Anterior cingulate cortex (tissue), 58 donors: ENCODE measurements at regions not wholly inside any gene's neighbourhood (a gene's known extent, or its start where the extent isn't known, plus 50 kb on each side); places are given as distances from the start of the nearest gene placed in this dataset.
"Not testable (repeated sequence)": the region's sequence is repeated elsewhere in the genome, so short reads cannot be mapped to it uniquely, and the experiment has no call there.

Source experiments
- DNase-seq, 58 donors: peaks; one replicate each; lab custom pipeline; 2025; lab: John Stamatoyannopoulos, UW

DNA sequence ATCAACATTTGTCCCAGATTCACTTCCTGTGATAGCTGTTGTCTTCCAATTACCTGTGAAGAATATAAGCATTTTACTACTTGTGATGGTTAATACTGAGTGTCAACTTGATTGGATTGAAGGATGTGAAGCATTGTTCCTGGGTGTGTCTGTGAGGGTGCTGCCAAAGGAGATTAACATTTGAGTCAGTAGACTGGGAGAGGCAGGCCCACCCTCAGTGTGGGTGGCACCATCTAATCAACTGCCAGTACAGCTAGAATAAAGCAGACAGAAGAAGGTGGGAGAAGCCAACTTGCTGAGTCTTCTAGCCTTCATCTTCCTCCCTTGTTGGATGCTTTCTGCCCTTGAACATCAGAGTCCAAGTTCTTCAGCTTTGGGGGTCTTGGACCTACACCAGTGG lies 660.4 kb upstream of the GOT2 start:
- no peak for DNase-seq

DNA sequence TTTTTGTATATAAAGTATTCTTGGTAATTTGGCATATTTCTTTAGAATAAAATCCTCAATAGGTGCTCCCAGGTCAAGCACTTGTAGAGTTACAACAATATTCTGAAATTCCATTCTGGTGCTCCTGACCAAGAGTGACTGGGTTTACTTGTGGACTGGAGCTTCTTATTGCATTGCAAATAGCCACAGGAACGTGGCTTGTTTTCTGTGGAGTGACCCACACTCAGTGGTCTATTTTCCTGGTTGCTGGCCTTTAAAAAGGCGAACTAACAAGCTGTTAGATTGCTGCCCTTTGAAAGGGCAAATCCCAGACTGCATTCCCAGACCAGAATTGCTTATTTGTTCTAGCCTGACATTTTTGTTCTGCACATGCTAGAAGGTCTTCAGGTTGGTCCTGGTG lies 658.8 kb upstream of the GOT2 start:
- no peak for DNase-seq

DNA sequence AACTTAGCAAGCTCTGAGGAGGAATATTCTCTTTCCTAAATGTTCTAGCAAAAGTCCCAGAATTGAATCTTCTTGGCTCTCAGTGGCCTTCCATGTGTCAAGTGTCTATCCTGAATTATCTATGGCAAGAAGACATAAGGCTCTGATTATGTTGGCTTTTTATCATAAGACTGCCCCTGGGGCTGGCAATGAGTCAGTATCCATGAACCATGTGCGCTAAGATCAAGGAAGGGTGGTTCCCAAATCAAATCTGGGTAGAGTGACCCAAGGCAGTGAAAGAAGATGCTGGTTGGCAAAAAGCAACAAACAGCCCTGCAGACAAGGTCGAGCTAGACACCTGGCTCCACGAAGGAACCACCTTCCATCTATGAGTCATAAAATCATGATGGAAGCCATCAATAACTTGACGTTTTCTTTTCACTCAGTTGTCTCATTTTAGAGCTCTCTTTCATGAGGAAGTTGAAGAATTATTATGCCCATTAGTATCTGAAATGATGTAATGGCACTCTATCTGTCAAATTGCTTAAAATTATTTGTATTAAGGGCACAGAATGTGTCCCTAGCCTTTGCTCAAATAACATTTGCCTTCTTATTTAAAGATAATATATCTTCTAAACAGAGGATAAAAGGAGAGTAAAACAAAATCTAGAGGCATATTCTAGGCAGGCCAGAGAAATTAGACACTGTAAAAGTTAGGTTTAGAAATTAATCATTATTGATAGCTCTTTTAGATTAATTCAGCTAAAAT lies 657.7 kb upstream of the GOT2 start:
- DNase-seq, result no peak

DNA sequence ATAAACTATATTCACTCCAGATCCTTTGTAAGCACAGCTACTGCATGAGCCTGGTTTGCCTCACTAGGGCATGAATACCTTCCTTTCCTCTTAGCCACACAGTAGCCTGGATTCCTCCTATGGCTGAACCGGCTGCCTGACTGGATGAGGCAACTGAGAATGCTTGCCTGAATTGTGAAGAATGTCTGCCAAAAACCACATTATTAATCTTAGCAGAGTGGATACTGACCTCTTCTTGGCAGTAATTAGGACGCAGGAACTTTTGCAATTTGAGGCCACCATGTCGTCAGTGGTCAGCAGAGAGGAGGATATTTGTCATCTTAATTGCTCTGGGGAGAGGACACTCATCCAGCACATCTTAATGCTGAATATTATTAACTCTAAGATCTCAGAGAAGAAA lies 651.8 kb upstream of the GOT2 start:
- no peak for DNase-seq

DNA sequence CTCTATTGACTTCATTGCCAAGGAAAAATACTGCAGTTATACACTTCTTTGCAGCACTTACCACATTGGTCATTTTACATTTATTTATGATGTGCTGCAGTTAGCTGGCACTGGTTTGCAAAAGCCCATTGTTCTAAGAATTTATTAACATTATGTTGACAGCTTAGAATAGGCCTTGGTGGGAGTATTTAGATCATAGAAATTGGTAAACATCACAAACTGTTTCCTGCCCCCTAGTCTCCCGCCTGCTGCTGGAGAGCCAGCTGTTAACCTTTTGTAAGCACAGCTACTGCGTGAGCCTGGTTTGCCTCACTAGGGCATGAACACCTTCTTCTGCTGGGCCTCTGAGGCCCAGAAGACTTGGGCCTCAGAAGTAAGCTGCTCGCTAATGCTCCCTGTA lies 651.4 kb upstream of the GOT2 start:
- DNase-seq, result no peak

DNA sequence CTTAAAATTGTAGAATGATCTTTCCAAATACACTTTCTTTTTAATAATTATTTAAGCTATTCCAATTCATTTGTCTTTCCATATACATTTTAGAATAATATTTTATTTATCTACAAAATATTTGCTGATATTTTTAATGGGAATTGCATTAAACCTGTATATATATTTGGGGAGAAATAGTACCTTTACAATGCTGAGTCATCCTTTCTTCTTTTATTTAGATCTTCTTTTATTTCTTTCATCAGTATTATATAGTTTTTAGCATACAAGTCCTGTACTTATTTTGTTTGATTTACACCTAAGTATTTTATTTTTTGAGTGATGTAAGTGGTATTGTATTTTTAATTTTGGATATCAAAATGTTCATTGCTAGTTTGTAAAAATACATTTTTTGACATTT lies 639.5 kb upstream of the GOT2 start:
- no peak for DNase-seq

DNA sequence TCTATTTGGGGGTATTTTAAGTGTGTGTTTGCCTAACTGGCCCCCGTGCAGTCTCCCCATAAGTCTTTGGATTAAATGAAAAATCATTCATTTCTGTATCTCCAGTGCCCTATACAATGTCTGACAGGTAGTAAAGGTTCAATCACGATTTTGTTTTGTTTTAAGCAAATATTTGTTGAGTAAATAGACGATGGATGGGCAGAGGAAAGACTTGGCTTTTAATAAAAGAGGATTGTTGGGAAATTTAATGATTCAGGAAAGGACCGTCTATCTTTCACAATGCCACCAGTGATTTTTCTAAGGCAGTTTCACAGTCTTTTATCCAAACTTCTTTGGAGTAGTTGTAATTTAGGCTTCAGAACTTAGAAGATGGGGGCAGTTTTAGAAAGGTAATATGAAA lies 636.6 kb upstream of the GOT2 start:
- DNase-seq, result no peak

DNA sequence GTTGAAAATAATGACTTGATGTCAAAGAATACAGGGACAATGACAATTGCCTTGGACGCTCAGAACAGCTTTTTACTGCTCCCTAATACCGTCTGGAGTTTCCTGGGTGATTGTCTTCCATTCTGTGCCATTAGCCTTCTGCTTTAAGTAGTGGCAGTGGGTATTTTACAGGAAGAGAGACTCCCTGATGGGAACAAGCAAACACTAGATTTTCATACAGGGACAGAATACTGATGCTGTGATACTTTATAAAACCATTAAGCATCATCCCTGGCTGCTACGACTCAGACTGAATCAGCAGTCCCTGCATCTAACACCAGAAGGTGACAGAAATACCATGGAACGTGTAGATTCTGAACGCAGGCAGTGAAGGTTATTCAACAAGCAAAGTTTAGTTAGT lies 635.4 kb upstream of the GOT2 start:
- no peak for DNase-seq

DNA sequence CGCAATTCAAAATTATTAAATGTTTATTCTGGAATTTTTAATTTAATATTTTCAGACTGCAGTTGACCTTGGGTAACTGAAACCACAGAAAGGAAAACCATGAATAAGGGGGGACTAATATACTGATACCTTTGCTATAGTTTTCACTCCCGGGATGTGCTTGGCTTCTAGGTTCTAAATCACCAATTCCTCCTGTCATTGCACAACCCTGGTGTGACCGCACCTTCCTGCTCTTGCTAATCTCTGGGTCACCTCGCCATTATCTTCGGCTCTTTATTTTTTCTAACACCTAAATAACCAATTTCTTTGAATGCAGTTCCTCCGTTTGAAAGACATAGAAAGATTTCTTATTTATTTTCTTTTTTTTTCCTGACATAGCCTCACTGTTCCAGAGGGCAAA lies 634.5 kb upstream of the GOT2 start:
- no peak for DNase-seq

DNA sequence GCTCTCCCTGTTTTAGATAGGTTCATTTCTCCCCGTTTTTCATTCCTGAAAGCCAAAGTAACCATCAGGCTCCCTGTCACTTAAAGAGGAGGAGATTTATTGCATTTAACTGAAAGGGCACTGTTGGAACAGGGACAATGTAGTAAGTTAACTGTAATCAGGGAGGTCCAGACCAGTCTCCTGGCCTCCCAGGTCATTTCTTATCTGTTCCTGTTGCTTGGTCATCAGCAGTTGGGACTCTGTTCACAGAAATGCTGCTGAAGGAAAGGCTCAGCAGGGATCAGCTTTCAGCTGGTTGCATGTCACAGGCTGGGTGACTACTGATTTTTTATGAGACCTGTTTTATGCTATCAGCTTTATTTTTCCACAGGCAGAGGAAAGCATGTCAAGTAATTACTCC lies 622.6 kb upstream of the GOT2 start:
- no peak for DNase-seq

DNA sequence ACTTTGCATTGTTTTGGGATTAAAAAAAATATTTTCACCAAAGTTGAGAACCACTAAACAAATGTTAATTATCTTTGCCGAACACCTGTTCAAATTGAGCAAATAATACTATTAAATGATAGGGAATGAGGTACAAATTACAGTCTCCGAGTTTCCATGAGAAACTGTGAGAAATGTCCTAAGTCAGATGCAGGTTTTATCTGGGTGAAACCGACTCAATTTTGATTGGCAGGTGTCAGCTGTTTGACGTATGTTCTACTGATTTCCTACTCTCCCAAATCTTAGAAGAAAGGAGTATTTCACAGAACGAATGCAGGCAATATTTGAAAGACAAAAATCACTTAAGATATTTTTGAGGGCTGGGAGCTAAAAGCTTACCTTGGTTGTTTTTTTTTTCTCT lies 622.0 kb upstream of the GOT2 start:
- DNase-seq, result no peak

DNA sequence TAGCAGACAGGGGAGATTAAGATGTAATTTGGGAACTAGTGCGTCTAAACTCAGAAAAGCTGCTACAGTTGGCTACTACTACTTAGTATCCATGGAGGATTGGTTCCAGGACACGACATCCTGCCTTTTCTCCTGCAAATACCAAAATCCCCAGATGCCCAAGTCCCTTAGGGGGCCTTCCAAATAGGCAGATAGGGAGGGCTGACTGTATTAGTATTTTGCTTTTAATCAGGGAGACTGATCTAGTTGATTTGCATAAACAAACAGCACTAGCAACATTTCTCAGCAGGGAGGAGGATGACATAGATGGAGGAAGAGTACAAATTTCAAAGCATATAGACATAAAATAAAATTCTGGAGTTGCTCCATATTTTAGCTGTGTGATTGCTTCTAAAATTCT lies 621.6 kb upstream of the GOT2 start:
- DNase-seq, result no peak

DNA sequence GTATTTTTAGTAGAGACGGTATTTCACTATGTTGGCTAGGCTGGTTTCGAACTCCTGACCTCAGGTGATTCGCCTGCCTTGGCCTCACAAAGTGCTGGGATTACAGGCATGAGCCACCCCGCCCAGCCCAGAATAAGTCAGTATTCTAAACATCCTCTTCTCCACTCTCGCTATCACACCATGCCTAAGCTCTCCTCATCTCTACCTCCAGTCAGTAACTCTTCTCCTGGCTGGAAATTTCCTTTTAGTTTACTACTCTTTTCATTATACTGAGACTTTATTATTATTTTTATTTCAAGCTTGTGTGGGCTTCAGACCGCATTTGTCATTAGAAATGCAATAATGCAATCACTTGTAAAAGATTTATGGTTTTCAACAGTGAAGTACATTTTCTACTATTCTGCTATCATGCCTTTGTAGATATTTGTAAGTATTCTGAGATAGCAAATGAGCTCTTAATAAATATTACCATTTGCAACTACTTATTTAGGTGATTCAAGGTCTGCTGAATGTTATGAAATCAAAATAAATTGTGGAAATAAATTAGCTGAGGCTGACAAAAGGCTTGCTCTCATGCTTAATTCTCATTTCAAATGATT lies 617.3 kb upstream of the GOT2 start:
- DNase-seq, result no peak

DNA sequence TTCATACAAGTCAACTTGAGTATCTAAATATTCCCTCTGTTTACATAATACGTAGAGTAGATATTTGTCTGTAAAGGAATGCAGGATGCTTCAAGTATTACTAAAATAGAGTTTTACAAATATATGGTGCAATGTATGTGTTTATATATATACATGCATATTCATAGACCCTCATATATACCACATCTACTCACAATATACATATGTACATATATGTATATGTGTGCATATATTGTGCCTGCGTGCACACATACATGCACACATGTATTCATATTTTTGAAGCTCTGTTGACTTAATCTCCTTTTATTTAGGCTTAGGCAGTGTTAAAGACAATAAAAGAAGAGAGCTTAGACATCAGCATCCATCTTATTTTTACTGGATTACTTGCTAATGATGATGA lies 616.6 kb upstream of the GOT2 start:
- DNase-seq, result no peak

DNA sequence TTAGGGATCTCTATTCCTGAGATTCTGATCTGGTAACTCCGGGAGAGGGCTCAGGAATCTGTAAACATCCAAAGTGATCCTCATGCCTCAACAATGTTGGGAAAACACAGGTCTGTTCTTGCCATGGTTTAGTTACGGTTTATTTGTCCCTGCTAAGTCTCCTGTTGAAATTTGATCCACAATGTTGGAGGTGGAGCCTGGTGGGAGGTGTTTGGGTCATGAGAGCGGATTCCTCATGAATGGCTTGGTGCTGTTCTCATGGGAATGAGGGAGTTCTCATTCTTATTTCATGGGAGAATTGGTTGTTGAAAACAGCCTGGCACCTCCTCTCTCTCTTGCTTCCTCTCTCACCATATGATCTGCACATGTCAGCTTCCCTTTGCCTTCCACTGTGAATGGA lies 608.6 kb upstream of the GOT2 start:
- DNase-seq, result no peak

DNA sequence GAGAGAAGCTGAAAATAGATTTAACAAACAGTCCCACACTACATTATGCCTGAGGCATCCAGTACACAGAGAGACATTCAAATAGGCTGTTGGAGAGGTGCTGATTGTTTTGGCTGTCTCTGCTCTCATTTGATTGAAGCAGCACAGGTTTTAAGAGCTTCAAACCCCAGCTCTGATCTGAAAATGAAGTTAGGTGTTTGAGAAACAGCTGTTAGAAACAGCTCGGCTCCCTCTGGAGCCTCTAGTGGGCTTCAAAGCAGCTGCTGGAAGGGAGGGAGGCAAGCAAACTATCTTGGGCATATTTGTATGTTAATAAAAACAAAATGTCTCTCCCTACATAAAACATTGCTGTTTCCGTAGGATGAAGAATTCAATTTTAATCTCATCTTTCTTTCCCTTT lies 607.3 kb upstream of the GOT2 start:
- no peak for DNase-seq

DNA sequence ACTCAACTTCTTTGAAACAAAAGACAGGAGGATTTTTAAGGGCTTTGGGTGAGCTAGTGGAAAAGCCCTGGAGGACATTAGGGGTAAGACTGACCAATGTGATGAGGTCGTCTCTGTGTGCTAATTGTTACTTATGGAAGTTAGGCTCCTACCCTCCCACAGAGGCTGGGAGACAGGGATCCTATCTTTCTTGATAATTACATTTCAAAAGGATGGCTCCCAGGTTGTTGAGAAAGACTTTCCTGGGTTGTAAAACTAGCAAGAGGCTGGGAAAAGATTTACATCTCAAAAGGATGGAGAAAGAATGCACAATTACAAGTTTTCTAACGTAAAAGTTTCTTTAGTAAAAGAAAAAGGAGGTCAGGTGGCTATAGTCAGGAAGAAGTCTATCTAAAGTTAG lies 605.8 kb upstream of the GOT2 start:
- no peak for DNase-seq

DNA sequence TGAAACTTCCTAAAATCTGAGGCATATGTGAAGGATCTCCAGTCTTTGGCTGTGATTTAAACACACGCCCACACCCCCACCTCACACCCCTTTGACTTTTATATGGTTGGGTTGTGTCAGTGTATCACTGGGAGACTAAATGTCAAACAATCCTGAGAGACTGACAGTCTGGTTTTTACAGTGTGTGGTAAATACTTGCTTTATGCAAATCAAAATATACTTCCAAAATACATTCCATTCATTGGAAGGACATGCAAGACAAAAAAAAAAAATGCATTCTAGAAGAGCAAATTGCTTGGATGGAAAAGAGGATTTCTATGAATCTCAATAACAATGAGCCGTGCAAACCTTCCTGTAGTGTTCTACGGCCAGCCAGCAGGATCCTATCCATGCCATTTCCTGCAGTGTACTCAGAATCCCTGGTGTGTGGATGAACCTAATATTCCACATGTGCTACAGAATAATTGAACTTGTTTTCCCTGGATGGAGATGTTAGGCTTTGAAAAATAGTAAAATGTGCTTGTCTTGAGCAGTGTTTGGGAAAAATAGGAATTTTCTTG lies 602.1 kb upstream of the GOT2 start:
- DNase-seq, result no peak

DNA sequence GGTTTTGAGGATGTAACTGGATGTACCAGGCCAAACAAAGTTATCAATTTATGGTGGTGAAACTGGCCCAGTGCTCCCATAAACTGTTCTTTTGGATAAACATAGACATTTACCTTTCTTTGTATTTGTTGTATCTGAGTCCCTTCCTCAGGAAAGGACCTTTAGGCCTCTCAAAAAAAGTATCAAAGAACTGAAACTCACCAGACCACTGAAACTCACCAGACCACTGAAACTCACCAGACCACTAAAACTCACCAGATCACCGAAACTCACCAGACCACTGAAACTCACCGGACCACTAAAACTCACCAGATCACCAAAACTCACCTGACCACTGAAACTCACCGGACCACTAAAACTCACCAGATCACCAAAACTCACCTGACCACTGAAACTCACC lies 597.6 kb upstream of the GOT2 start:
- not testable (repeated sequence) for DNase-seq

DNA sequence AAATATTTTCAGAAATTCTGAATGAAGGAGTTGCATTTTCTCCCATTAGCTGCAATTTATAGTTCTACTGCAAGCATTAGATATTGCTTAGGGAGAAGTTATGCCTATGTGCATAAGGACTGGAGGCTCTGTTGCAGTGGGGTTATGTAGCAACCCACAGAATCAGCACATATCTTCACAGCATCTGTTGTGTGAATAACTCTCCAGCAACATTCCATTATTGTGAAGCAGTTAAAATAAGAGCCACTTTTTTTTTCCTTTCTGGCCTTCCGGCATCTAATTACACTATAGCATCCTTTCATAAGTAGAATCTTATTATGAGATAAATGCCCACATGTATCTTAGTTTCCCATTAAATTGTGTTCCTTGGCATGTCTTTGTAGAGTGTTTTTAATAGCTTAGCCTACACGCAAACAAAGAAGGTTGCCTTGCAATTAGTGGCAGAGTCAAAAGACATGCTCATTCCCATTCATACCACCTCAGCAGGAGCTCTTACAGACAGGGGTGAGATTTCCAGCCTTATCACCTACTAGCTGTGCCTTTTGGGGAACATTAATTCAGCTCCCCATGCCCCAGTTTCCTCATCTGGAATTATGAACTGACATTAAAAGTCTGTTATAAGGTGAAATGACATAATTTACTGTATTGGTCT lies 596.0 kb upstream of the GOT2 start:
- peak in 3 of 58 donors; percentile 0 to 2 (median 1) for DNase-seq

DNA sequence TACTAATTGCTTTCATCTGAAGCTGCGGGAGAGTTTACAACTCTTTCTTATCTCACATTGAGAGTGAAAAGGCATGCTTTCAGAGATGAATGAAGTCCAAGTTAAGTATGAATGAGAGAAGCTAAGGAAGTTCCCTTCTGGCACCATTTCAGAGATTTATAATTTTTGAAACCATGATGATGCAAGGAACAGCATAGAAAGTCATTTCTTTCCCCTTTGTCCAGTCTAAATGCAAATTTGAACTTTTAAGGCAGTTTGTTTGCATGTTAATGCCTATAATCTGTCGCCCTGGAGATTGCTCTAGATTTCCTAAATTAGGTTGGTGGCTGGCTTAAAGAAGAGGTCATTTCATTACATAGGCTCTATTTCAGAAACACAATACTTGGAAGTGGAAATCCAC lies 594.8 kb upstream of the GOT2 start:
- no peak for DNase-seq

DNA sequence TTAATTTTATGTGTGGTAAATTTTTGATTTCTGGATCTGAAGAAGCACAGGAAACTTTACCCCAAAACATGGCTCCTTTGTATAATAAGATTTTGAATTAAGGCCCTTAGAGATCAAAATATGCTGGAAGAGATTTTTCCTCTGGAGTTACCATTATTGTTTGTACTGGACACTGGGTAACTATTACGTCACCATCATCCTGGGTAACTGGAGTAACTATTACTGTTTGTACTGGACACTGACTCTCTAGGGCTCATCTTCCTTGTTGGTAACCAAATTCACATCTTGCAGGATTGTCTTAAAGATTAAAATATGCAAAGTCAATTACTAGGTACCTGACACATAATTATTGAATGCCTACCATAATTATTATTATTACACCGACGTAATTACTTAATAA lies 593.8 kb upstream of the GOT2 start:
- DNase-seq, result no peak
